OCI-LY7 (cell line): ENCODE measurements at regions not wholly inside any gene's neighbourhood (a gene's known extent, or its start where the extent isn't known, plus 50 kb on each side); places are given as distances from the start of the nearest gene placed in this dataset.
"Not testable (repeated sequence)": the region's sequence is repeated elsewhere in the genome, so short reads cannot be mapped to it uniquely, and the experiment has no call there.

Experiments used
- BruUV-seq: library from RNA; stranded (reverse); fragments of 400-500 nt; replicated peaks from 2 replicates; lab custom pipeline; 2021; lab: Mats Ljungman, UMichigan
- CTCF ChIA-PET: fragments of 300-600 bp; sonication (Branson Sonifier 250); formaldehyde crosslinking; loops from one replicate; lab custom pipeline; 2022; ENCODE audit warnings: antibody characterized with exemption; ENCODE audit not compliant: unreplicated experiment; lab: Charles Lee
- POLR2A ChIA-PET: fragments of 300-600 bp; sonication (Branson Sonifier 250); formaldehyde crosslinking; loops from one replicate; lab custom pipeline; 2022; ENCODE audit warnings: antibody characterized with exemption; lab: Charles Lee
- DNase-seq: peaks from one replicate; pipeline ENCODE4 v3.0.0-alpha.2; 2015; ENCODE audit warnings: low spot score
- H2AFZ ChIP-seq: fragments of 200-600 bp; sonication (generic), shearing (Covaris generic); 2 replicates; pipeline ENCODE4 v1.6.1; 2014; ENCODE audit warnings: mild to moderate bottlenecking, antibody characterized with exemption, low read length, moderate library complexity
- H3K27ac ChIP-seq: fragments of 200-600 bp; sonication (generic); 2 replicates; pipeline ENCODE4 v1.5.1; 2014; ENCODE audit warnings: mixed run types, low read depth, mild to moderate bottlenecking, moderate library complexity, low read length, inconsistent platforms; ENCODE audit not compliant: poor library complexity, severe bottlenecking
- H3K36me3 ChIP-seq: fragments of 200-600 bp; sonication (generic); 2 replicates; pipeline ENCODE4 v1.6.1; 2014; ENCODE audit warnings: mild to moderate bottlenecking, antibody characterized with exemption, low read length, moderate library complexity, mixed read lengths; ENCODE audit not compliant: insufficient read depth
- H3K4me1 ChIP-seq: fragments of 200-600 bp; sonication (generic); 2 replicates; pipeline ENCODE4 v1.5.1; 2014; ENCODE audit warnings: mild to moderate bottlenecking, low read length; ENCODE audit not compliant: insufficient read depth, poor library complexity, severe bottlenecking
- H3K4me2 ChIP-seq: fragments of 200-600 bp; sonication (generic); 2 replicates; pipeline ENCODE4 v1.6.1; 2014; ENCODE audit warnings: mild to moderate bottlenecking, low read length
- H3K4me3 ChIP-seq: fragments of 200-600 bp; sonication (generic); 2 replicates; pipeline ENCODE4 v1.5.1; 2014; ENCODE audit warnings: mild to moderate bottlenecking, low read depth, low read length; ENCODE audit not compliant: poor library complexity, severe bottlenecking
- H3K79me2 ChIP-seq: fragments of 200-600 bp; sonication (generic); 2 replicates; pipeline ENCODE4 v1.6.1; 2016; ENCODE audit warnings: low read depth, mild to moderate bottlenecking, low read length, moderate library complexity, mixed read lengths; ENCODE audit not compliant: insufficient read depth
- H3K9me2 ChIP-seq: fragments of 200-600 bp; sonication (generic); 2 replicates; pipeline ENCODE4 v1.6.1; 2016; ENCODE audit warnings: mild to moderate bottlenecking, low read length, mixed read lengths; ENCODE audit not compliant: insufficient read depth
- H3K9me3 ChIP-seq: fragments of 200-600 bp; sonication (generic); 2 replicates; pipeline ENCODE4 v1.6.1; 2014; ENCODE audit warnings: mild to moderate bottlenecking, mixed run types, low read length, mixed read lengths
- H4K20me1 ChIP-seq: fragments of 200-600 bp; sonication (generic); 2 replicates; pipeline ENCODE4 v1.6.1; 2014; ENCODE audit warnings: mild to moderate bottlenecking, antibody characterized with exemption, low read length, moderate library complexity, mixed read lengths; ENCODE audit not compliant: insufficient read depth
- EZH2phosphoT487 ChIP-seq: fragments of 200-600 bp; sonication (generic); IDR thresholded peaks from 2 replicates; pipeline ENCODE4 v1.6.1; 2018; ENCODE audit warnings: low read depth, borderline replicate concordance, mild to moderate bottlenecking, mixed run types, antibody characterized with exemption, low read length, moderate library complexity, mixed read lengths
- intact Hi-C: fragments of 100-400 bp; cut with micrococcal nuclease; formaldehyde crosslinking; loops from one replicate; pipeline ENCODE4 v1.10.0; 2022; ENCODE audit not compliant: unreplicated experiment
- TF ChIP-seq, protein P1 (sequence below): fragments of 200-600 bp; sonication (generic); conservative IDR thresholded peaks from 2 replicates; pipeline ENCODE4 v1.5.1; 2014; ENCODE audit warnings: mild to moderate bottlenecking, antibody characterized with exemption, low read length, moderate library complexity, mixed read lengths

- no peak overlapping the region for H2AFZ ChIP-seq
- no peak for TF ChIP-seq EZH2phosphoT487
- TF ChIP-seq, protein P1, sequence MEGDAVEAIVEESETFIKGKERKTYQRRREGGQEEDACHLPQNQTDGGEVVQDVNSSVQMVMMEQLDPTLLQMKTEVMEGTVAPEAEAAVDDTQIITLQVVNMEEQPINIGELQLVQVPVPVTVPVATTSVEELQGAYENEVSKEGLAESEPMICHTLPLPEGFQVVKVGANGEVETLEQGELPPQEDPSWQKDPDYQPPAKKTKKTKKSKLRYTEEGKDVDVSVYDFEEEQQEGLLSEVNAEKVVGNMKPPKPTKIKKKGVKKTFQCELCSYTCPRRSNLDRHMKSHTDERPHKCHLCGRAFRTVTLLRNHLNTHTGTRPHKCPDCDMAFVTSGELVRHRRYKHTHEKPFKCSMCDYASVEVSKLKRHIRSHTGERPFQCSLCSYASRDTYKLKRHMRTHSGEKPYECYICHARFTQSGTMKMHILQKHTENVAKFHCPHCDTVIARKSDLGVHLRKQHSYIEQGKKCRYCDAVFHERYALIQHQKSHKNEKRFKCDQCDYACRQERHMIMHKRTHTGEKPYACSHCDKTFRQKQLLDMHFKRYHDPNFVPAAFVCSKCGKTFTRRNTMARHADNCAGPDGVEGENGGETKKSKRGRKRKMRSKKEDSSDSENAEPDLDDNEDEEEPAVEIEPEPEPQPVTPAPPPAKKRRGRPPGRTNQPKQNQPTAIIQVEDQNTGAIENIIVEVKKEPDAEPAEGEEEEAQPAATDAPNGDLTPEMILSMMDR: no peak
- CTCF ChIA-PET: no interaction called here
These were observed 1498.1 kb upstream of the PCDH10 start for GRCh38 chr4:131650951-131651350.

GRCh38 chr4:131683314-131683713 is 1465.8 kb upstream of the PCDH10 start:
- intact Hi-C loops, H3K9me3 ChIP-seq, H3K27ac ChIP-seq, H4K20me1 ChIP-seq, H3K79me2 ChIP-seq, H3K9me2 ChIP-seq, H3K4me1 ChIP-seq, H3K4me3 ChIP-seq, BruUV-seq, CTCF ChIA-PET, H3K4me2 ChIP-seq, H3K36me3 ChIP-seq, H2AFZ ChIP-seq, POLR2A ChIA-PET: not testable (repeated sequence)
- DNase-seq: peak; percentile 5

More at GRCh38 chr4:131650951-131651350, 1498.1 kb upstream of the PCDH10 start:
- no peak overlapping the region for H3K4me3 ChIP-seq
- H3K4me2 ChIP-seq: no peak overlapping the region
- no peaks in the 10 kb centered on the region for H3K9me2 ChIP-seq
- H3K9me3 ChIP-seq: no peaks in the 10 kb centered on the region
- DNase-seq: no peak
- no peaks in the 10 kb centered on the region for H3K79me2 ChIP-seq
- H3K4me1 ChIP-seq: no peaks in the 10 kb centered on the region
- no peak overlapping the region for H3K27ac ChIP-seq
- intact Hi-C loops: no loop called here
- no TSS peak for BruUV-seq
- H3K36me3 ChIP-seq: no peaks in the 10 kb centered on the region
- POLR2A ChIA-PET: interaction anchor here (0.7 to 0.8 kb wide), 2 partner anchors 9 to 482 kb away, joined by 4 read pairs; no protein-coding TSS in a partner anchor
- H4K20me1 ChIP-seq: no peaks in the 10 kb centered on the region

DNA sequence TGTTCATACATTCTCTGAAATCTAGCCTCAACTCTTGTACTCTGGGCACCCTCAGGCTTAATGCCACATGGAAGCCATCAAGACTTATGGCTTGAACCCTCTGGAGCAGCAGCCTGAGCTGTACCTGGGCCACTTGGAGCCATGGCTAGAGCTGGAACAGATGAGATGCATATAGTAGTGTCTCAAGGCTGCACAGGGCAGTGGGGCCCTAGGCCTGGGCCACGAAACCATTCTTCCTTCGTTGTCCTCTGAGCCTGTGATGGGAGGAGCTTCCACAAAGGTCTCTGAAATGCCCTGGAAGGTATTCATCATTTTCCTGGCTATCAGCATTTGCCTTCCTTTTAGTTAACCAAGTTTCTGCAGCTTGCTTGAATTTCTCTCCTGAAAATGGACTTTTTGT is 1427.2 kb upstream of the PCDH10 start:
- POLR2A ChIA-PET: no interaction called here
- Histone ChIP-seq H3K9me2 (no peaks in the 10 kb centered on the region), H3K4me3 (no peak overlapping the region), H3K79me2 (no peaks in the 10 kb centered on the region), H4K20me1 (no peaks in the 10 kb centered on the region), H3K36me3 (no peaks in the 10 kb centered on the region), H3K27ac (no peak overlapping the region), H3K9me3 (no peaks in the 10 kb centered on the region), H3K4me1 (no peaks in the 10 kb centered on the region), H3K4me2 (no peak overlapping the region), H2AFZ (peak overlapping the region; percentile 10; the same call in 1 of the 2 replicates)
- TF ChIP-seq, protein P1: no peak
- TF ChIP-seq EZH2phosphoT487: no peak
- intact Hi-C loops: no loop called here
- CTCF ChIA-PET: no interaction called here
- DNase-seq: no peak
- BruUV-seq: no TSS peak

DNA sequence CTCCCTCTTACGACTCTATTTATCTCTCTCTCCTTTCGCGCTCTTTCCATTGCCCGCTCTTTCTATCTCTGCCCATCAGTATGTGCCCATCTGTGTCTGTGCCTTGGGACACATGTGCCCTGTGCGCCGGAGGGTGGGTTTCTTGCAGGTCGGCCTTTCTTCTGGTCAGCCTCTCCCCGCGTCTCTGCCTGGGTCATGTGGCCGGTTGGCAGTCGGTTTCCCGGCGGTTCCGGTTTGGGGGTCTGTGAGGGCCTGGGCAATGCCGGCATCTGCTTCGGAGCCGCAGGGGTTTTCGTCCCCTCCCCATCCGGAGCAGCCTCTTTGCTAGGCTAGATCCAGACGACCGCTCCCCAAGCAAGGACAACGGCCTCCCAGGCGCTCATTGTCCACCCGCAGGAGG is 1426.0 kb upstream of the PCDH10 start:
- H3K4me2 ChIP-seq, H3K4me1 ChIP-seq, H3K27ac ChIP-seq, H3K4me3 ChIP-seq, CTCF ChIA-PET, H2AFZ ChIP-seq, DNase-seq, BruUV-seq, H3K79me2 ChIP-seq, H4K20me1 ChIP-seq, H3K9me2 ChIP-seq, intact Hi-C loops, H3K9me3 ChIP-seq, POLR2A ChIA-PET, H3K36me3 ChIP-seq: not testable (repeated sequence)

DNA sequence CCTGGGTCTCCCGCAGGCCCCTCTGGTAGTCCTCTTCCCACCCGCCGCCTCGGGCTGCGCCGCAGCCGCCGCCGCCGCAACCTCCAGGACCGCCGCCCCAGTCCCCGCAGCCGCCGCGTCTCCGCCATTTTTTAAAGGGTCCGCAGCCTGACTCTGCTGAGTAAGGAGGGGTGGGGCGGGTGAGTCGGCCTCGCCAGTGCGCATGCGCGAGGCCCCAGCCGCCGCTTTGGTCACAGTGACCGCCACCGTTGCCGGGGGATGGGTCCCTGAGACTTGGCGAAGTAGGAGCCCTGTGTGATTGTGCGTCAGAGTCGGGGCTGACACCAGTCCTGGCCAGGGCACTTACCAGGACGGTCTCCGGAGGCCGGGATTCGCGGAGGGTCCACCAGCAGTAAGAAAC is 1424.2 kb upstream of the PCDH10 start:
- H4K20me1 ChIP-seq, H3K36me3 ChIP-seq, POLR2A ChIA-PET, BruUV-seq, H3K4me2 ChIP-seq, H3K4me1 ChIP-seq, H3K9me2 ChIP-seq, H3K79me2 ChIP-seq, H2AFZ ChIP-seq, H3K27ac ChIP-seq, H3K9me3 ChIP-seq, intact Hi-C loops, CTCF ChIA-PET: not testable (repeated sequence)
- peak; percentile 64 for DNase-seq
- H3K4me3 ChIP-seq: peak overlapping the region; percentile 55
